Choroid plexus epithelial cell (primary cell): ENCODE measurements at regions not wholly inside any gene's neighbourhood (a gene's known extent, or its start where the extent isn't known, plus 50 kb on each side); places are given as distances from the start of the nearest gene placed in this dataset.
"Not testable (repeated sequence)": the region's sequence is repeated elsewhere in the genome, so short reads cannot be mapped to it uniquely, and the experiment has no call there.

Experiments
- DNase-seq: peaks from one replicate; pipeline ENCODE4 v3.0.0-alpha.2; 2010; ENCODE audit warnings: low read depth
- H3K4me3 ChIP-seq: 2 replicates; pipeline ENCODE4 v1.5.1; 2011; ENCODE audit warnings: low read depth, mild to moderate bottlenecking, control low read depth, low read length, moderate library complexity
- TF ChIP-seq, protein P1 (sequence below): conservative IDR thresholded peaks from 2 replicates; pipeline ENCODE4 v1.5.1; 2011; ENCODE audit warnings: low read depth, mild to moderate bottlenecking, control low read depth, inconsistent platforms, low read length, moderate library complexity

DNA sequence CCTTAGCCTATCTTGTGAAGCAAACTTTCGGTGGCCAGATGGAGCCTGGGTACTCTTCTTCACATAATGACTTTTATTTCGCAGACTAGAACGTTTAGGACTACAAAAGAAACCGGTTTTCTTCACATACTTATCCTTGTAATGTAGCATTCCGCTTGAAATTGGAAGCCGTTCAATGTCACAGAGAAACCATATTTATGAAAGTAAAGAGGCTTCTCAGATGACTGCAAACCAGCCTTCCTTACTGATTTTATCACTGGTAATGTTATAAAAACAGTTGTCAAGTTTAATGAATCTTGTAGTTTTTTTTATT, 94.1 kb downstream of the PPIAL4G start:
- peak overlapping the region; percentile 69 for H3K4me3 ChIP-seq
- no peak for DNase-seq
- TF ChIP-seq, protein P1, sequence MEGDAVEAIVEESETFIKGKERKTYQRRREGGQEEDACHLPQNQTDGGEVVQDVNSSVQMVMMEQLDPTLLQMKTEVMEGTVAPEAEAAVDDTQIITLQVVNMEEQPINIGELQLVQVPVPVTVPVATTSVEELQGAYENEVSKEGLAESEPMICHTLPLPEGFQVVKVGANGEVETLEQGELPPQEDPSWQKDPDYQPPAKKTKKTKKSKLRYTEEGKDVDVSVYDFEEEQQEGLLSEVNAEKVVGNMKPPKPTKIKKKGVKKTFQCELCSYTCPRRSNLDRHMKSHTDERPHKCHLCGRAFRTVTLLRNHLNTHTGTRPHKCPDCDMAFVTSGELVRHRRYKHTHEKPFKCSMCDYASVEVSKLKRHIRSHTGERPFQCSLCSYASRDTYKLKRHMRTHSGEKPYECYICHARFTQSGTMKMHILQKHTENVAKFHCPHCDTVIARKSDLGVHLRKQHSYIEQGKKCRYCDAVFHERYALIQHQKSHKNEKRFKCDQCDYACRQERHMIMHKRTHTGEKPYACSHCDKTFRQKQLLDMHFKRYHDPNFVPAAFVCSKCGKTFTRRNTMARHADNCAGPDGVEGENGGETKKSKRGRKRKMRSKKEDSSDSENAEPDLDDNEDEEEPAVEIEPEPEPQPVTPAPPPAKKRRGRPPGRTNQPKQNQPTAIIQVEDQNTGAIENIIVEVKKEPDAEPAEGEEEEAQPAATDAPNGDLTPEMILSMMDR, result no peak

DNA sequence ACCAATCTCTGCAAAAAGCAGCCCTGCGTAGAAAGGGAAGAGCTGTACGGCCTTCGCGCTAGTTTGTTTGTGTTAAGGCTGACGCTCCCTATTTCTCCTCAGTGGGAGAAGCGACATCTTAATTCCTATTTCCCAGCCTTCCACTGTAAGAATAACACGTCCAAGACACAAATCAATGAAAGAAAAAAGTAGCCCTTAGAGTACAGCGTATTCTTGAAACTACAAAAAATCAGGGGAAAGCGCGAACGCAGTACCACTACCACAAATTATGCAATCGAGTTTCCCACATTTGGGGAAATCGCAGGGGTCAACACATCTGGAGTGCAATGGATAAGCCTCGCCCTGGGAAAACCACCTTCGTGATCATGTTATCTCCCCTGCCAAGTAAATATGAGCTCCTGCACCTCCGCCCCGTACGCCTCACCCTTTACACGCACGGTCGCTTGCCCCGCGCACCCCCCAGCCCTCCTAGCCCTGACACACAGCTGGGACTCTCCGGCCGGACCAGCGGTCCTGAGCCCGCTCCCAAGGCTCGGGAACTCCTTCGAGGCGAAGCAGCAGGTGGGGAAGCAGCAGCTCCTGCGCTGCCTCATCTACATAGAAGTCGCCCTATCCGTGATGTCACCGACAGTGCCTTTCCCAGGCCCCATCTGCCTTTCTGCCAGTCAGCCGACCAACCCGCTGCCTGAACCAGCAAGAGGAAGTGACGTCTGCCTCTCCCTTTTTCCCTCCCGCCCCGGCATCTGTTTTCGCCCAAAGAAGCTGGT, 94.7 kb downstream of the PPIAL4G start:
- TF ChIP-seq, protein P1, result no peak
- DNase-seq, result peak; percentile 97
- H3K4me3 ChIP-seq, result peak overlapping the region; percentile 69

DNA sequence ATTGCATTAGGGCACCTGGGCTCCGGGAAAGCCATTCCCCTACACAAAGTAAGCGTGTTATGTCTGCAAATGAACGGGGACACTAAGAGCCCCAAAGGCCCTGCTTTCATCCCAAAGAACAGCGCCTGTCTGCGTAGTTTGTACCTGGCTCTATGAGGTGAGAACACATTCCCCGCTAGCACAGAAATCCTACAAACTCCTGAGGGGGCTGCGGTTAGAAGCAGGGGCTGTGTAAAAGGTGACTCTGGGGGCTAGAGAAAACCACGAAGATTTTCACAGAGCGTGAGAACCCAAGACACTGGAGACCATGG, 95.2 kb downstream of the PPIAL4G start:
- DNase-seq, result not testable (repeated sequence)
- H3K4me3 ChIP-seq, result peak overlapping the region; percentile 69

DNA sequence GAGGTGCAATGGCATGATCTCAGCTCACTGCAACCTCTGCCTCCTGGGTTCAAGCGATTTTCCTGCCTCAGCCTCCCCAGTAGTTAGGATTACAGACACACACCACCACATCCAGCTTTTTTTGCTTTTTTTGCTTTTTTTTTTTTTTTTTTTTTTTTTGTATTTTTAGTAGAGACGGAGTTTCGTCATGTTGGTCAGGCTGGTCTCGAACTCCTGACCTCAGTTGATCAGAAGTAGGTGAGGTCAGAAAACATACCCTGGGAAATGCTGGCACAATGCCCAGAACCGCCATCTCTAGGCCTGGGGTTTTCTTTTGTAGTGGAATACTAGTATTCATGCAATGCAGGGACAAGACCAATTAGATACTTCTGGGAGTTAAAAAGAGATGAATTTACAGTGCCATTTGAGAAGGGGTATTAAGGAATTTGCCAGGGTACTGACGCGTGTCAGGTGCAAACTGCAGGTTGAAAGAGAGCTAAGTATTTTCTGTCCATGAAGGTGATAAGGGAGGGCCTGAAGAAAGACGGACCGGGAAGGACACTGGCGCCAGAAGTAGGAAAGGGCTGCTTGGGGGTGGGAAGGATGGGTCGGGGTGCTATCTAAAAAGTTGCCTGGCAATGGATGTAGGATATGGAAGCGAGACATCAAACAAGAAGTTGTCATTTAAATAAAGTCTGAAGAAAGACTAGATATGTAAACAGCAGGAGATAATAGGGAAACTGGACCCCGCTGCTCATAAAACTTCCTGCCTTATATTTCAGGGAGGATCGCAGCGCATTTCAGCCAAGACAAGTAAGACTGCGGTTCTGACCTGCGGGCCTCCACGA, 95.8 kb downstream of the PPIAL4G start:
- not testable (repeated sequence) for H3K4me3 ChIP-seq, DNase-seq

DNA sequence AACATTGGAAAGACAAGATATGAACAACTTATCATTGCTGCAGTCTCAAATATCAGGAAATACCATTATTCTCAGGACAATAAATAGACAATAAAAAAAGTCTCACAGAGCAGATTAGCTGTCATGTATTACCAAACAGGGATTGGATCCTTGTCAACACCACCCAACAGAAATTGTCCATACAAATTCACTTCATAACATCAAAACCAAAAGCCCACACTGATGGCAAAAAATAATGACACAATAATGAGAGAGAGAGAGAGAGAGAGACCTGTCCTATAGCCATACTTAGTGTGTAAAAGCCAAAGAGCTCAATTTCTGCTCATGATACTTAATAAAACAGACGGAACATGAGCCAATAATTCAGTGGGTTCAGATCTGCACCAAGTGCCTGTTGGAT, 96.5 kb downstream of the PPIAL4G start:
- DNase-seq, result peak; percentile 59
- TF ChIP-seq, protein P1, result no peak
- no peak overlapping the region for H3K4me3 ChIP-seq

DNA sequence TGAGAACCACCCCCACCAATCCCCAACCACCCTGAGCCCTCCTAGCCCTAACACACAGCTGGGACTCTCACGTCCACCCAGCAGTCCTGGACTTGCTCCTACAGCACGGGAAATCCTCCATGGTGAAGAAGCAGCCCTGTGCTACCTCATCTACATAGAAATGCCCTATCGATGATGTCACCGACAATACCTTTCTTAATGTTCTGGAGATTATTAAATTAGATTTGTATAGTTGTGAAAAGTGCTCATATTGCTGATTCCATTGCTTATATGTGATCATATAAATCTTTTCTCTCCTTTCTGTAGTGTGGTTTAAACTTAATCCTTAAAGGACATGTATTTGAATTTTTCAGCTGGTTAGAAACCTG, 97.1 kb downstream of the PPIAL4G start:
- not testable (repeated sequence) for H3K4me3 ChIP-seq, DNase-seq

DNA sequence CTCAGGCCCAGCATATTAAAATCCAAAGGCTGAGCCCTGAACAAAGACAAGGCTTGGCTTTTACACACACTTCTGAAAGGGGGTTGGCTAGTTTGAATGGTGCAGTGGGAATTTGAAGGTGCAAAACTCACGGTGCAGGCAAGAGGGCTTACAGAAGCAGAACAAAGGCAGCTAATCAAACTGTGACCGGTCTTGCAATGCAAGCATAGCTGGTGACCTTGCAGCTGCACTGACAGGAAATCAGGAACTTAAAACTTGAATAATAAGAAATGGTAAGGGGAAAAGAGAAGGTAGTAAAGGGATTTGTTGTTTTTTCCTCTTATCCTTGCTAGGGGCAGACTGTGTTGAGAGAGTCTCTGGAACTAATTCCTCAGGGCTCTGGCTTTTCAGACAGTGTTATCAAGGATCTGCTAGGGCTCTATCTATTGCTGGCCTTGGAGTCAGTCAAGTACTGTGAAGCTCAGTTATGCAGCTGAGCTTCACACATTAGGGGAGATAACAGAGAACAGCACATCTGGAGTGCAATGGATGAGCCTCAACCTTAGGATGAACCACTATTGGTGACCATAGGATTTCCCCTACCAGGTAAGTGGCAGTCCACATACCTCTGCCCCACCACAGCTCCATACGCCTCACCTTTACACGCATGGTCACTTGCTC, 97.6 kb downstream of the PPIAL4G start:
- H3K4me3 ChIP-seq, result no peak overlapping the region
- no peak for DNase-seq

DNA sequence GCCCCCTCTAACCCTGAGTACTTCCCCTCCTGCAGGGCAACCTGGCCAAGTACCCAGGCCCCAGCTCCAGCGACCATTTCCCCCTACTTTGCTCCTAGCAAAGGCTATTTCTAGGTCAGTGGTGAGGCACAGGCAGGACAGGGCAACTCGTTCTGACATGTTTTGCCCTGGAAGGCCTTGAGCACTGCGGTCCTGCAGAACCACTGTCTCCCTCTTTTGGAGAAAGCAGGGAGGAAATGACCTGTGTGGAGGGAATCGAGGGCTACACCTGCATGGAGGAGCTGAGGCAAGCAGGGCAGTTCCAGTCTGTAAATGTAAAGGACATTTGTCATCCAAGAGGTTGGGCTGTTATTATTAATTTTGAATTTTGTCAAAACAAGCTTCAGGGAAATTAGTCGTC, 99.1 kb downstream of the PPIAL4G start:
- no peak for DNase-seq
- H3K4me3 ChIP-seq, result no peak overlapping the region
- TF ChIP-seq, protein P1, result no peak

More for the DNA sequence above, 97.6 kb downstream of the PPIAL4G start:
- TF ChIP-seq, protein P1, result no peak
